ENCODE measurements at regions not wholly inside any gene's neighbourhood (a gene's known extent, or its start where the extent isn't known, plus 50 kb on each side); places are given as distances from the start of the nearest gene placed in this dataset.
A peak's percentile ranks its signal among the peaks of the same experiment; 100 is the strongest.

DNA sequence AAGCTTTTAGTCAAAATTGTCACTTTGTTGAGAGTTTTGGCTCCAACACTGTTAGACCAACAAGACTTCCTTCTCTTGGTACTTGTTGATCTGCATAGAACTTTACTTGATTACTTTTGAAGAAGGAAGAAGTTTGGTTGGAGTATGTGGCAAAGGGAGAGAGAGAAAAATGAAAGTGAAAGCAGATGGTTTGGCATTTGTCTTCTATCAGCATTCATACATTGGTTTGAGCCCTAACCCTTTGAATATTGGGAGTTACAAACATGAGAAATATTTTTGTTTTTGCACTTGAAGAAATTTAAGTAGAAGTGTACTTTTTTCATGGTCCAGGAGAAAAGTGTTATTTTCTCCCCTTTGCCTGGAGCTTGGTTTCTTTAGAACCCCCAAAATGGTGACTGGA lies 169.8 kb downstream of the ADGRL4 start:
- TF ChIP-seq, protein P1, sequence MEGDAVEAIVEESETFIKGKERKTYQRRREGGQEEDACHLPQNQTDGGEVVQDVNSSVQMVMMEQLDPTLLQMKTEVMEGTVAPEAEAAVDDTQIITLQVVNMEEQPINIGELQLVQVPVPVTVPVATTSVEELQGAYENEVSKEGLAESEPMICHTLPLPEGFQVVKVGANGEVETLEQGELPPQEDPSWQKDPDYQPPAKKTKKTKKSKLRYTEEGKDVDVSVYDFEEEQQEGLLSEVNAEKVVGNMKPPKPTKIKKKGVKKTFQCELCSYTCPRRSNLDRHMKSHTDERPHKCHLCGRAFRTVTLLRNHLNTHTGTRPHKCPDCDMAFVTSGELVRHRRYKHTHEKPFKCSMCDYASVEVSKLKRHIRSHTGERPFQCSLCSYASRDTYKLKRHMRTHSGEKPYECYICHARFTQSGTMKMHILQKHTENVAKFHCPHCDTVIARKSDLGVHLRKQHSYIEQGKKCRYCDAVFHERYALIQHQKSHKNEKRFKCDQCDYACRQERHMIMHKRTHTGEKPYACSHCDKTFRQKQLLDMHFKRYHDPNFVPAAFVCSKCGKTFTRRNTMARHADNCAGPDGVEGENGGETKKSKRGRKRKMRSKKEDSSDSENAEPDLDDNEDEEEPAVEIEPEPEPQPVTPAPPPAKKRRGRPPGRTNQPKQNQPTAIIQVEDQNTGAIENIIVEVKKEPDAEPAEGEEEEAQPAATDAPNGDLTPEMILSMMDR (IDR thresholded peaks at IDR 0.05): no peak
- Histone ChIP-seq H3K4me1 (no peaks in the 10 kb centered on the region), H3K4me3 (no peak overlapping the region), H3K9me3 (no peaks in the 10 kb centered on the region), H3K27ac (no peak overlapping the region), H3K36me3 (ENCODE audit: insufficient read depth in 1 of 2, low read depth in 1 of 2) (no peaks in the 10 kb centered on the region), H3K27me3 (ENCODE audit: insufficient read depth in 3 of 3, low read length in 2 of 3) (no peaks in the 10 kb centered on the region)
- ATAC-seq: no peak
- intact Hi-C loops (cut with DNase I): loop anchor here in 1 of 2 donors (10.0 kb wide), 1 partner anchor 518 kb away; no protein-coding TSS in a partner anchor
- DNase-seq: no peak

DNA sequence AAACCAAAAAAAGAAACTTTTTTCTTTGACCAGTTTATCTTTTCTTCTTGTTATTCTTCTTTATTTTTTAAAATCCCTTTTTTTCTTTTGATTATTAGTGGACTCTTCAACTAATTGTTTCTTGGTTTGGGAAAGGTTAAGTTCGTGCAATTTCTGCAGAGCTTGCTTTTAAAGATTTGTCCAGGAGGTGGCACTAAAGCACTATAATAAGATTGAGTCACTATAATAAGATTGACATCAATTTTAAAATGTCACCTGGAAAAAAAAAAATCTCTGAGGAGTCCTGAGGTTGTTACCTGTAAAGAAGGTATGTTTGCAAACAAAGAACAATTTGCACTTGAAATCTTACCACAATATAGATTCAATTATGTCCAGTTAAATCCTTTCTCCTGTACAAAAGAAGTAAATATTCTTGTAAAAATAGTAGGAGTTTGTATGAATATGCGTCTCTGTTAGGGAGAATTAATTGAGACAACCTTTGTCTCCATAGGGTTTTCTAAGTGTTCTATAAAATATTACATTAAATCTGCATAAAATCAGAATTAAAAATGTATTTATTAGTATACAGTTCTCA lies 166.7 kb downstream of the ADGRL4 start:
- intact Hi-C loops (cut with DNase I): loop anchor here in 1 of 2 donors (2.0 to 10.0 kb wide), 2 partner anchors 357 to 515 kb away; no protein-coding TSS in a partner anchor
- Histone ChIP-seq H3K27ac (no peak overlapping the region), H3K4me1 (no peaks in the 10 kb centered on the region), H3K4me3 (no peak overlapping the region), H3K9me3 (no peaks in the 10 kb centered on the region), H3K27me3 (ENCODE audit: insufficient read depth in 3 of 3, low read length in 2 of 3) (no peaks in the 10 kb centered on the region), H3K36me3 (ENCODE audit: insufficient read depth in 1 of 2, low read depth in 1 of 2) (no peaks in the 10 kb centered on the region)
- no peak for DNase-seq
- ATAC-seq: peak in 1 of 4 donors; percentile 67
- WGBS, 3 donors: 31 to 38% (median 36%) methylated on average over 2 of the region's 2 CpGs
- TF ChIP-seq, protein P1 (IDR thresholded peaks at IDR 0.05): peak; percentile 65

Data from psoas muscle (tissue), 7 donors.